Caco-2 (cell line): ENCODE measurements at regions not wholly inside any gene's neighbourhood (a gene's known extent, or its start where the extent isn't known, plus 50 kb on each side); places are given as distances from the start of the nearest gene placed in this dataset.

ENCODE experiments used
- BruUV-seq: library from RNA; stranded (reverse); fragments of 400-500 nt; replicated peaks from 2 replicates; lab custom pipeline; 2021; lab: Mats Ljungman, UMichigan
- CTCF ChIA-PET: fragments of 300-600 bp; sonication (Branson Sonifier 250); formaldehyde crosslinking; loops from one replicate; lab custom pipeline; 2022; ENCODE audit warnings: antibody characterized with exemption; lab: Charles Lee
- POLR2A ChIA-PET: fragments of 300-600 bp; sonication (Branson Sonifier 250); formaldehyde crosslinking; loops from one replicate; lab custom pipeline; 2022; ENCODE audit warnings: antibody characterized with exemption; lab: Charles Lee
- DNase-seq, 2 experiments: peaks; one replicate each; pipeline versions ENCODE4 v3.0.0 to v3.0.0-alpha.2; 2020 to 2022
- H3K27me3 ChIP-seq: replicated peaks from 2 replicates; pipeline ENCODE4 v1.6.0; 2011; ENCODE audit warnings: low read length; ENCODE audit not compliant: control insufficient read depth, insufficient read depth
- H3K36me3 ChIP-seq: 2 replicates; pipeline ENCODE4 v1.5.1; 2011; ENCODE audit warnings: low read length; ENCODE audit not compliant: control insufficient read depth, insufficient read depth
- H3K4me1 ChIP-seq: fragments of 250-450 bp; sonication (Bioruptor Pico); 2 replicates; pipeline ENCODE4 v1.5.1; 2020; ENCODE audit warnings: mild to moderate bottlenecking
- H3K4me3 ChIP-seq: 2 replicates; pipeline ENCODE4 v1.5.1; 2011; ENCODE audit warnings: low read depth, mild to moderate bottlenecking, control low read depth, low read length
- H3K9me3 ChIP-seq: fragments of 250-450 bp; sonication (Bioruptor Pico); 2 replicates; pipeline ENCODE4 v1.5.1; 2020; ENCODE audit warnings: mild to moderate bottlenecking, moderate library complexity
- H3K27ac Mint-ChIP-seq: one replicate; pipeline ENCODE4 v1.8.0; 2022; ENCODE audit warnings: mixed read lengths; ENCODE audit not compliant: unreplicated experiment
- H3K27me3 Mint-ChIP-seq: one replicate; pipeline ENCODE4 v1.8.0; 2022; ENCODE audit warnings: mixed read lengths; ENCODE audit not compliant: insufficient read depth, unreplicated experiment
- H3K36me3 Mint-ChIP-seq: one replicate; pipeline ENCODE4 v1.8.0; 2022; ENCODE audit warnings: mild to moderate bottlenecking, mixed read lengths; ENCODE audit not compliant: insufficient read depth, unreplicated experiment
- H3K4me1 Mint-ChIP-seq: one replicate; pipeline ENCODE4 v1.8.0; 2022; ENCODE audit warnings: low read depth, mixed read lengths; ENCODE audit not compliant: unreplicated experiment
- H3K4me3 Mint-ChIP-seq: one replicate; pipeline ENCODE4 v1.8.0; 2022; ENCODE audit warnings: mild to moderate bottlenecking, moderate library complexity, mixed read lengths; ENCODE audit not compliant: unreplicated experiment
- H3K9me3 Mint-ChIP-seq: one replicate; pipeline ENCODE4 v1.8.0; 2022; ENCODE audit warnings: mixed read lengths; ENCODE audit not compliant: unreplicated experiment
- intact Hi-C: fragments of 100-400 bp; cut with micrococcal nuclease; formaldehyde crosslinking; loops from one replicate; pipeline ENCODE4 v1.10.0; 2022; ENCODE audit not compliant: unreplicated experiment
- TF ChIP-seq, protein P1 (sequence below), 2 experiments: fragments of 200-600 bp in 1 of 2; IDR thresholded peaks; 1 replicate in 1 of 2; 2 replicates in 1 of 2; pipeline versions ENCODE4 v1.5.1 to v1.8.0; 2011 to 2022; ENCODE audit warnings: antibody characterized with exemption in 1 of 2, control low read depth in 1 of 2, inconsistent platforms in 1 of 2, low read depth in 1 of 2, low read length in 1 of 2, mild to moderate bottlenecking in 1 of 2, moderate library complexity in 1 of 2; ENCODE audit not compliant: insufficient read depth in 1 of 2, severe bottlenecking in 1 of 2, unreplicated experiment in 1 of 2

DNA sequence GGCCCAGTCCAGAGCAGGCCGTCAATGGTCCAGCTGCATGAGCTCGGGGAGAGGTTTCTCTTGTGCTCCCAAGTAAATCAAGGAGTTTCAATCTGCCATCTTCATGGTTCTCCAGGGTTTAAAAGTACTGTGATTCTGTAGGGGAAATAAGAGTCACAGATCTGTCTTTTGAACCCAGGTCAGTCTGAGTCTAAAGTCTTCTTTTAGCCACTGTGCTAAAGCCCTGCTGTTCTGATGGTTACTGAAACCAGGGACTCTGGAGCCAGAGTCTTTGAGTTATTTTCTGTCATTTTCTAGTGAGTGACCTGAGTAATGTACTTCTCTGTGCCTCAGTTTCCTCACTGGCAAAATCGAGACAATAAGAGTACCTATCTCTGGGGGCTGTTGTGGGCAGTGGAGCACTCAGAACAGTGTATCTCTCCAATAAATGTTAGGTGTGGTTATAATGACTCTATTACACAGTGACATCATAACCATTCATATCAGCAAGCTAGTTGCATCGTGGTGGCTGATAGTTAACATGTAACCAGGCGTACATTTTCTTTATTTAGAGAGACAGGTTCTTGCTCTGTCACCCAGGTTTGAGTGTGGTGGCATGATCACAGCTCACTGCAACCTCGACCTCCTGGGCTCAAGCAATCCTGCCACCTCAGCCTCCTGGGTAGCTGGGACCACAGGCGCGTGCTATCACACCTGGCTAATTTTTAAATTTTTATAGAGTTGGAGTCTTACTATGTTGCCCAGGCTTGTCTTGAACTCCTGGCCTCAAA is 74.6 kb upstream of the KCNG1 start:
- no peaks in the 10 kb centered on the region; the same call in 1 of the 2 replicates for H3K27me3 ChIP-seq
- no TSS peak for BruUV-seq
- peaks cover 12% of the 10 kb centered on the region for H3K4me1 ChIP-seq
- Mint-ChIP-seq H3K27me3 (peaks cover 9% of the 10 kb centered on the region), H3K36me3 (no peaks in the 10 kb centered on the region), H3K27ac (no peak overlapping the region), H3K4me1 (no peaks in the 10 kb centered on the region), H3K4me3 (no peak overlapping the region), H3K9me3 (no peaks in the 10 kb centered on the region)
- DNase-seq, result no peak
- no peaks in the 10 kb centered on the region for H3K9me3 ChIP-seq
- intact Hi-C loops, result no loop called here
- H3K36me3 ChIP-seq, result no peaks in the 10 kb centered on the region
- TF ChIP-seq, protein P1, sequence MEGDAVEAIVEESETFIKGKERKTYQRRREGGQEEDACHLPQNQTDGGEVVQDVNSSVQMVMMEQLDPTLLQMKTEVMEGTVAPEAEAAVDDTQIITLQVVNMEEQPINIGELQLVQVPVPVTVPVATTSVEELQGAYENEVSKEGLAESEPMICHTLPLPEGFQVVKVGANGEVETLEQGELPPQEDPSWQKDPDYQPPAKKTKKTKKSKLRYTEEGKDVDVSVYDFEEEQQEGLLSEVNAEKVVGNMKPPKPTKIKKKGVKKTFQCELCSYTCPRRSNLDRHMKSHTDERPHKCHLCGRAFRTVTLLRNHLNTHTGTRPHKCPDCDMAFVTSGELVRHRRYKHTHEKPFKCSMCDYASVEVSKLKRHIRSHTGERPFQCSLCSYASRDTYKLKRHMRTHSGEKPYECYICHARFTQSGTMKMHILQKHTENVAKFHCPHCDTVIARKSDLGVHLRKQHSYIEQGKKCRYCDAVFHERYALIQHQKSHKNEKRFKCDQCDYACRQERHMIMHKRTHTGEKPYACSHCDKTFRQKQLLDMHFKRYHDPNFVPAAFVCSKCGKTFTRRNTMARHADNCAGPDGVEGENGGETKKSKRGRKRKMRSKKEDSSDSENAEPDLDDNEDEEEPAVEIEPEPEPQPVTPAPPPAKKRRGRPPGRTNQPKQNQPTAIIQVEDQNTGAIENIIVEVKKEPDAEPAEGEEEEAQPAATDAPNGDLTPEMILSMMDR (IDR thresholded peaks at IDR 0.05; ENCODE audit: insufficient read depth in 1 of 2, low read depth in 1 of 2, low read length in 1 of 2, severe bottlenecking in 1 of 2, unreplicated experiment in 1 of 2), result no peak
- H3K4me3 ChIP-seq, result no peak overlapping the region
- ChIA-PET CTCF (interaction anchor here (0.8 kb wide), 1 partner anchor 30 kb away, joined by 5 read pairs; no protein-coding TSS in a partner anchor), POLR2A (no interaction called here)

DNA sequence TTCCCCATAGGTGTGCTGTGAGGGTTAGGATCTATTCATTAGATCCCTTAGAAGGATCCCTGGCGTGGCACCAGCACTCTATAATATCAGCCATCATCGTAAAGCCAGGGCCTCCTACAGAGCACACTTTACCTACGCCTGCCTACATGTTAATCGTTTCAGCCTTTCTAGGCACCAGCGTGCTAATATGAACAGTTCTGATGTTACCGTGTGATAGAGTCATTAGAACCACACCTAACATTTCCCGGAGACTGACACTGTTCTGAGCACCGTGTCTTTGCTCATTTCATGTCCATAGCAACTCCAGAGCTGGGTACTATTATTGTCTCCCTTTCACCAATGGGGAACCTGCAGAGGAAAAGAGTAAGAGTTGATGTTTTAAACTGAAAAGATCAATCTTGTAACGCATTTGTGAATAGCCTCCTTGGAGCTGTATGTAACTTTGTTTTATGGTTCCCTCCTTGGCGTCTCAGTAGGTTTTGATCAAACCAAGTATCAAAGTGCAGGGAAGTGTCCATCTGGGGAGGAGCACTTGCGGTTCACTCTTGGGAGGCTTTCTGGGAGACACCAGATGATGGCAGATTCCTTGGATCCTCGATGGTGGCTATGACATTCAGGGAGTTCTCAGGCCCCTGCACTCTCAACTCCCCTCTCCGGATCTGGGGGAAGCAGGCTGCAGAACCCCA is 73.8 kb upstream of the KCNG1 start:
- no peaks in the 10 kb centered on the region for H3K36me3 Mint-ChIP-seq
- H3K4me1 ChIP-seq, result peaks cover 17% of the 10 kb centered on the region
- ChIA-PET POLR2A (no interaction called here), CTCF (no interaction called here)
- no peaks in the 10 kb centered on the region for H3K4me1 Mint-ChIP-seq
- intact Hi-C loops, result no loop called here
- H3K36me3 ChIP-seq, result no peaks in the 10 kb centered on the region
- no peak for DNase-seq
- TF ChIP-seq, protein P1 (IDR thresholded peaks at IDR 0.05; ENCODE audit: insufficient read depth in 1 of 2, low read depth in 1 of 2, low read length in 1 of 2, severe bottlenecking in 1 of 2, unreplicated experiment in 1 of 2), result no peak
- no peak overlapping the region for H3K4me3 ChIP-seq
- no peak overlapping the region for H3K4me3 Mint-ChIP-seq
- H3K9me3 ChIP-seq, result no peaks in the 10 kb centered on the region
- peaks cover 11% of the 10 kb centered on the region for H3K27me3 Mint-ChIP-seq
- BruUV-seq, result no TSS peak
- no peak overlapping the region for H3K27ac Mint-ChIP-seq
- no peaks in the 10 kb centered on the region for H3K9me3 Mint-ChIP-seq
- no peaks in the 10 kb centered on the region; the same call in 1 of the 2 replicates for H3K27me3 ChIP-seq

DNA sequence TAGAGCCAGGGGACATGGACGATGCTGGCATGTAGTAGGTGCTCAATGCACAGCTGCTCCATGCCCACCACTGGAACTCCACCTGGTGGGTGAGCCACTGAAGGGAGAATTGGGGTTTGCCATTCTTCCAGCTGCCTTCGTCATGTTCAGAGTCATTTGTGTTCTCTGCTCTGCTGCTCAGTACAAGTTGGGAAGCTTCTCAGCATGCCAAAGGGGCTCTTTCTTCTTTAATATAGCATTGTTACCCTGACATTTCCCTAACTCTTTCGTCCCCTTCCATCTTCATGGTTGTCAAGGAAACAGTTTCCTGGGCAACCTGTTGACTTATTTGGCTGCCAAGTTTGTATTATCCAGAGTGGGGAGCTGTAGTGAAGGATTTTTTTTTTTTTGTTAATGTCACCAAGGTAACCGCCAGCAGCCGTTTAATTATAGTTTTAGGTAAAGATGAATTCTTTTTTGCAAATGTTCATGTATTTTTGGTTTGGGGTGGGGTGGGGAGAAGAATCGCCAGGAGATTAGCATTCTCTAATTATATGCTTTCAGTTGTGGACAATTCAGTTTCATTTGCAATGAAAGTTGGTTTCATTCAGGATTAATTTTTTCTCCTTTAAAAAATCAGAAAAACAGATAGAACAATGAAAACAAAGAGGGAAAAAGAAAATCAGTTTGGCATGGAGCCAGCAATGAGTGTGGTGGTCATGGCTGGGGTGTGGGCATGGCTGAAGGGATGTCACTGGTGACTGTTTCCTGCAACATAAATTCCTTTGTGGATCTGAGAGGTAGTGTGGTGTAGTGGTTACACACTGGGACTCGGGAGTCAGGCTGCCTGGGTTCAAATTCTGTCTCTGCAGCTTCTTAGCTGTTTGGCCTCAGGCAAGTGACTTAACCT is 73.0 kb upstream of the KCNG1 start:
- Histone ChIP-seq H3K9me3 (no peaks in the 10 kb centered on the region), H3K36me3 (no peaks in the 10 kb centered on the region), H3K4me3 (no peak overlapping the region), H3K27me3 (peaks cover under 1% of the 10 kb centered on the region; the same call in 1 of the 2 replicates), H3K4me1 (peaks cover 21% of the 10 kb centered on the region)
- Mint-ChIP-seq H3K9me3 (no peaks in the 10 kb centered on the region), H3K36me3 (no peaks in the 10 kb centered on the region), H3K27ac (no peak overlapping the region), H3K27me3 (peaks cover 17% of the 10 kb centered on the region), H3K4me1 (no peaks in the 10 kb centered on the region), H3K4me3 (no peak overlapping the region)
- TF ChIP-seq, protein P1 (IDR thresholded peaks at IDR 0.05; ENCODE audit: insufficient read depth in 1 of 2, low read depth in 1 of 2, low read length in 1 of 2, severe bottlenecking in 1 of 2, unreplicated experiment in 1 of 2), result no peak
- DNase-seq, result no peak
- intact Hi-C loops, result no loop called here
- CTCF ChIA-PET, result no interaction called here
- POLR2A ChIA-PET, result no interaction called here
- BruUV-seq, result no TSS peak
